Fibroblast of skin of left biceps (primary cell): ENCODE measurements at regions not wholly inside any gene's neighbourhood (a gene's known extent, or its start where the extent isn't known, plus 50 kb on each side); places are given as distances from the start of the nearest gene placed in this dataset.
"Not testable (repeated sequence)": the region's sequence is repeated elsewhere in the genome, so short reads cannot be mapped to it uniquely, and the experiment has no call there.

Experiments used
- DNase-seq, 2 experiments: peaks; one replicate each; pipeline ENCODE4 v3.0.0-alpha.2; 2013; ENCODE audit warnings: low read depth in 2 of 2

DNA sequence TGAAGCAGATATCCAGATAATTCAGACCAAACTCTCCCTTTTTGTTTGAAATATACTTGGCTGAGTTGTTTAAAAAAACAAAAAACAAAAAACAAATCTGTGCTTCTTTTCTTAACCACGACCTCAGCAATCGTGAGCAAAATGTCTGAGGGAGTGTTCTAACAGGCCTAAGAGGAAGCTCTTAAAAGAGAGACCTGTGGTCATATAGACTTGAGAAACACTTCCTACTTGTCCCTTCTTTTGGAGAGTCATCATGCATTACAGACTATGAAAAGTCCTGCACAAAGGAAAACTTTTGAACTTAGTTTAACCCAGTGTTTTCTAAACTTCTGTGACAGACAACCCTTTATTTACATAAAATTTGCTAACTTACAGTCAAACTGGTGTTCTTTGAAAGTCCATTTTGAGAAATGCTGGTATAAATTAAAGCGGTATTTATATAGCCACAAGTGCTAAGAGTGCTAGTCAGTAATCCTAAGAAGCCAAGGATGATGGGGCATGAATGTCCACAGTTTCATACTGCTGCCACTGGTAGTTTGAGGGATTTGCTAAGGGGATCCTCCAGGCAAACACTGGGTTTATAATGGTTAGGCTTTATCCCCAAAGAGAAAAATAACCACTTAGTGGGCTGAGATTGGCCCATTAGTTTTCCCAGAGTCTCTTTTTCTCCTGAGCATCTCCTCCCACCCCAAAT lies 199.8 kb downstream of the LRRC70 start:
- no peak for DNase-seq

DNA sequence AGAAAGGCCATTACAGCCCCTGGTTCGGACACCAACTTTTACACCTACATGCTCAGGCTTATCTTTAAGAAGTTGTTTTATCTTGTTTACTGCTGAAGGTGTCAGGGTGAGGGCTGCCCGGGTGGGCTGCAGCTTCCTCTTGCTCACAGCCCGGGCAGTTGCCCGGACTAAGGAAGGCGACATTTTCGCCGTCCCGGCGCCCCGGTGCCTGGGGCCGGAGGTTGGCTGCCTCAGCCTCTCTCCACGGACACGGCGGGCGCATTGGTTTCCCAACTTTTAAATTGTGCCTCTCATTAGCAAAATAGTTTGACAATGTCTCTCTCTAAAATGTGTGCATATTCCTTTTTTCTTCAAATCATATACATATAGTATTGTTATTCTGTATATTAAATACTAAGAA lies 198.5 kb downstream of the LRRC70 start:
- not testable (repeated sequence) for DNase-seq

- DNase-seq = not testable (repeated sequence)
Measured at GRCh38 chr5:62776592-62776991, 198.0 kb downstream of the LRRC70 start.

- DNase-seq = no peak
Measured at GRCh38 chr5:62773460-62773859, 194.8 kb downstream of the LRRC70 start.

- no peak for DNase-seq
Measured at GRCh38 chr5:62771341-62771740, 192.7 kb downstream of the LRRC70 start.

GRCh38 chr5:62767650-62768049 lies 189.0 kb downstream of the LRRC70 start:
- no peak for DNase-seq

GRCh38 chr5:62767077-62767476 lies 188.5 kb downstream of the LRRC70 start:
- DNase-seq = no peak

GRCh38 chr5:62762503-62762902 lies 183.9 kb downstream of the LRRC70 start:
- DNase-seq = no peak

GRCh38 chr5:62757686-62758085 lies 179.1 kb downstream of the LRRC70 start:
- DNase-seq = not testable (repeated sequence)

DNA sequence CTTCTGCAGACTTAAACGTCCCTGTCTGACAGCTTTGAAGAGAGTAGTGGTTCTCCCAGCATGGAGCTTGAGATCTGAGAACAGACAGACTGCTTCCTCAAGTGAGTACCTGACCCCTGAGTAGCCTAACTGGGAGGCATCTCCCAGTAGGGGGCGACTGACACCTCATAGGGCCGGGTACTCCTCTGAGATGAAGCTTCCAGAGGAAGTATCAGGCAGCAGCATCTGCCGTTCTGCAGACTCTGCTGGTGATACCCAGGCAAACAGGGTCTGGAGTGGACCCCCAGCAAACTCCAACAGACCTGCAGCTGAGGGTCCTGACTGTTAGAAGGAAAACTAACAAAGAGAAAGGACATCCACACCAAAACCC lies 174.4 kb downstream of the LRRC70 start:
- not testable (repeated sequence) for DNase-seq

DNA sequence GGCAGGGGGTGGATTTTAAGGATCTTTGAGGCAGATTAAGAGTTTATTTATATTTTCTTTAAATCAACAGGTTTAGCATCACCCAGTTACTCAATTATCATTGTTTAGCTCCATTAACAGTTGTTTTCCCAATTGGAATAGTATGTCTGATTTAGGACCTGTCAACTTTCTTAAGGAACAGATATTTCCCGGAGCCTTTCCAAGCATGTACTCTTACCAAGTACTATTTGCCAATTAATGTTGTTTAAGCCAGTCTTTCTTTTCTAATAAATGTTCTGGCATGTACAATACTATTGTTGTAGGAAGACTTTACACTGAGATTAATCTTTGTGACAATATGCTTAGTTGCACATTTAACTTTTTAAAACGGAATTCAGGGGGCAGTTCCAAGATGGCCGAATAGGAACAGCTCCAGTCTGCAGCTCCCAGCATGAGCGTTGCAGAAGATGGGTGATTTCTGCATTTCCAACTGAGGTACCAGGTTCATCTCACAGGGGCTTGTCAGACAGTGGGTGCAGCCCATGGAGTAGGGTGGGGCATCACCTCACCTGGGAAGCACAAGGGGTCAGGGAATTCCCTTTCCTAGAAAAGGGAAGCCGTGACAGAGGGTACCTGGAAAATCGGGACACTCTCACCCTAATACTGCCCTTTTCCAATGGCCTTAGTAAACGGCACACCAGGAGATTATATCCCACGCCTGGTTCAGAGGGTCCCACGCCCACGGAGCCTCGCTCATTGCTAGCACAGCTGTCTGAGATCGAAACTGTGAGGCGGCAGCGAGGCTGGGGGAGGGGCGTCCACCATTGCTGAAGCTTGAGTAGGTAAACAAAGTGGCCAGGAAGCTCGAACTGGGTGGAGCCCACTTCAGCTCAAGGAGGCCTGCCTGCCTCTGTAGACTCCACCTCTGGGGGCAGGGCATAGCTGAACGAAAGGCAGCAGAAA lies 173.7 kb downstream of the LRRC70 start:
- not testable (repeated sequence) for DNase-seq

DNA sequence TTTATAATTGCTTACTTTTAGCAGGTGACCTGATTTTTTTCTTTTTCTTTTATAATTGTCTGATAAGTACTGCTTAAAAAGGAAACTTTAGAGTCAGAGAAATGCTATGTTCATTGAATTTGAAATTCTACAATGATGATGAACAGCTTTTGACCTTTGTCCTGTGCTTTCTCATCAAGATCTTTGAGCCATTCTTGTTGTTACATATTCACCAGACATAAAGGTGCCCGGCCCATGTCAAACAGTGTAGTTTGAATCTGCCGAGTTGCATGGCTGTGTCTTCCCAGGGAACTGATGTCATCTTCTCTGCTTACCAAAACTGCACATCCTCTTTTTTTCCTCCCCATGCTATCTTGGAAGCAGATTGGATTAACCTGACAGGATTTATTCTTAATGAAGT lies 163.6 kb downstream of the LRRC70 start:
- no peak for DNase-seq

- DNase-seq = no peak
Measured at GRCh38 chr5:62741761-62742160, 163.1 kb downstream of the LRRC70 start.

DNA sequence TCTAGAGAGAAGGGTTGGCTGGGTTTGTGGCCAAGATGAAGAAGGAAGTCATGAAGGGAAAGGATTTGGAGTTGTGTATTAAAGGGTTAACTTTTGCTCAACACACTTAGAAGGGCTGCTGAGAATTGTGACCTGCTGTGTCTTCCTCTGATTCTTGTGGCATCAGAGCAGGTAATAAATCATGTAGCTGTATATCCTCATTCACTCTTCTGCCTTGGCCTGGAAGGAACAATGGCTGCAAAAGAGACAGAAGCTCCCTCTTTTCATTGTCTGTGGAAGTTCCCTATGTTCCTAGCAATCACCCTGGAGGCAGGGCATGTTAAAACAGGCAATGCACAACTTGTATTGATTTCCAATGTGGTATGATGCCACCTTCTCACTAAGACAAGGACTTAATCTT lies 159.1 kb downstream of the LRRC70 start:
- no peak for DNase-seq

DNA sequence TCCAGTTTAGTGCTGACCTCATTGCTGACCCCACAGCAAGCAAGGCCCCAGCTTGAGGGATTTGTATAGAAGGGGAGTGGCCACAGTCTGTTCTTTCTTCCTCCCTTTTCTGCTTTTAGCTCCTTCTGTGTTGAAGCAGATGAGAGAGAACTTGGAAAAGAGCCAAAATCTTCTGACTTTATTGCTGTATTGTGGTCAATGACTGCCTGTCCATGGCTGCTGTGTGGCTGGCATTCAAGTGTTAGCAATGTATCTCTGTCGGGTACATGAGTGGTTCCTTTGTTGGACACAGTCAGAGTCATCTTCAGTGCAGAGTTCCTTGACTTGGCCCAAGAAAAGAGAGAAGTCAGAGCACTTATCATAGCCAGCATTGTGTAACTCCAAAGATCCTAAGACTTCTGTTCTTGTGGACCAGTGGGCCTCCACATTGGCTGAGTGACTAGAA lies 154.1 kb downstream of the LRRC70 start:
- DNase-seq = no peak

DNA sequence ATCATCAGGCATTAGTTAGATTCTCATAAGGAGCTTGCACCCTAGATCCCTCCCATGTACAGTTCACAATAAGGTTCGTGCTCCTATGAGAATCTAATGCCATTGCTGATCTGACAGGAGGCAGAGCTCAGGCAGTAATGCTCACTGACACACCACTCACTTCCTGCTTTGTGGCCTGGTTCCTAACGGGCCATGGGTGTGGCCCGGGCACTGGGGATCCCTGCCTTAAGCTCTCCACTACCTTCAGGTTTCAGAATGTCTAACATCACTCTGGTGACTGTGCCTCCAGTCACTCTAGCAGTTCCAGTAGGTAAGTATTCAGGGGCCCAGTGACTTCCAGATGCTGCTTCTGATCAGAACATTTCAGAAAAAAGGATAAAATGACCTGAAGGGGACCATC lies 152.4 kb downstream of the LRRC70 start:
- no peak for DNase-seq

- DNase-seq = no peak
Measured at GRCh38 chr5:62729675-62730074, 151.1 kb downstream of the LRRC70 start.

GRCh38 chr5:62727861-62728260 lies 149.2 kb downstream of the LRRC70 start:
- DNase-seq = no peak

- DNase-seq = no peak
Measured at GRCh38 chr5:62727184-62727583, 148.6 kb downstream of the LRRC70 start.

DNA sequence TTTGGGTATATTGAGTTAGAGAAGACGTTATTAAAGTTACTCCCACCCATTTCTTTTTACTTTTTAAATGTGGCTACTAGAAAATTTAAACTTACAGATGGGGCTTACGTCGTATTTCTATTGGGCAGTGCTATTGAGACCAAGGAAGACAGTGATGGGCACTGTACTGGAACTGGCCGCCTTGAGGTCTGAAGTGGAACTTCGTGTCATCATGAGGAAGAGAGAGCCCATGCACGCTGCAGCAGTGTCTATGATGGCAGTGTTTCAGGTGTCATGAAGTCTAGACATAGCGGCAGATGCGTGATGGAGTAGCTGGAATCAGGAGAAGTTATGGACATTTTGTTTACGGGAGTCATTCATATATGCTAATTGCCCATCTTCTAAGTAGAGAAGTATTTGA lies 143.7 kb downstream of the LRRC70 start:
- no peak for DNase-seq

GRCh38 chr5:62720031-62720441 lies 141.4 kb downstream of the LRRC70 start:
- DNase-seq = no peak

- no peak for DNase-seq
Measured at GRCh38 chr5:62719061-62719720, 140.6 kb downstream of the LRRC70 start.
